ENCODE measurements at regions not wholly inside any gene's neighbourhood (a gene's known extent, or its start where the extent isn't known, plus 50 kb on each side); places are given as distances from the start of the nearest gene placed in this dataset.
A peak's percentile ranks its signal among the peaks of the same experiment; 100 is the strongest.

DNA sequence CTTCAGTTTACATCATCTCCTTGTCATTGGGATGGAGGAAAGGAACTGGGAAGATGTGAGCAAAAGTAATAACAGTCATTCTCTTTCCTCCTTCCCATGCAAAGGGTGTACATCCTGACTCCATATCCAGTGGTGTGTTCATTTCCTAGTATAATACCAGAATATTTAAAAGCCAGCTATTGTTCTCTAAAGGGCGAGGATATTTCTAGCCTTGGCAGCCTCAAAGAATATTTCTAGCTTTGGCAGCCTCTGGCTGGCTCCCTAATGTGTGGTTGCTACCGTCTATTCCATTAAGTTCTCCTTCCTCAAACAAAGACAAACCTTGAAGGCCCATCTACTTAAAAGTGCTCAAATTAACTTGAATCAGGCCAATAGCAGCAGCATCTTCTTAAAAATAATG lies 114.0 kb downstream of the FAM76B start:
- no peak for DNase-seq (ENCODE audit: low read depth, low spot score)
- in situ Hi-C loops (cut with HindIII; ENCODE audit: low sequenced_read_pairs): no loop called here
- TF ChIP-seq, protein P1, sequence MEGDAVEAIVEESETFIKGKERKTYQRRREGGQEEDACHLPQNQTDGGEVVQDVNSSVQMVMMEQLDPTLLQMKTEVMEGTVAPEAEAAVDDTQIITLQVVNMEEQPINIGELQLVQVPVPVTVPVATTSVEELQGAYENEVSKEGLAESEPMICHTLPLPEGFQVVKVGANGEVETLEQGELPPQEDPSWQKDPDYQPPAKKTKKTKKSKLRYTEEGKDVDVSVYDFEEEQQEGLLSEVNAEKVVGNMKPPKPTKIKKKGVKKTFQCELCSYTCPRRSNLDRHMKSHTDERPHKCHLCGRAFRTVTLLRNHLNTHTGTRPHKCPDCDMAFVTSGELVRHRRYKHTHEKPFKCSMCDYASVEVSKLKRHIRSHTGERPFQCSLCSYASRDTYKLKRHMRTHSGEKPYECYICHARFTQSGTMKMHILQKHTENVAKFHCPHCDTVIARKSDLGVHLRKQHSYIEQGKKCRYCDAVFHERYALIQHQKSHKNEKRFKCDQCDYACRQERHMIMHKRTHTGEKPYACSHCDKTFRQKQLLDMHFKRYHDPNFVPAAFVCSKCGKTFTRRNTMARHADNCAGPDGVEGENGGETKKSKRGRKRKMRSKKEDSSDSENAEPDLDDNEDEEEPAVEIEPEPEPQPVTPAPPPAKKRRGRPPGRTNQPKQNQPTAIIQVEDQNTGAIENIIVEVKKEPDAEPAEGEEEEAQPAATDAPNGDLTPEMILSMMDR (IDR thresholded peaks at IDR 0.05; ENCODE audit: low read depth, low read length): no peak
- no peak overlapping the region for H3K4me3 ChIP-seq (ENCODE audit: low read depth, low read length)

DNA sequence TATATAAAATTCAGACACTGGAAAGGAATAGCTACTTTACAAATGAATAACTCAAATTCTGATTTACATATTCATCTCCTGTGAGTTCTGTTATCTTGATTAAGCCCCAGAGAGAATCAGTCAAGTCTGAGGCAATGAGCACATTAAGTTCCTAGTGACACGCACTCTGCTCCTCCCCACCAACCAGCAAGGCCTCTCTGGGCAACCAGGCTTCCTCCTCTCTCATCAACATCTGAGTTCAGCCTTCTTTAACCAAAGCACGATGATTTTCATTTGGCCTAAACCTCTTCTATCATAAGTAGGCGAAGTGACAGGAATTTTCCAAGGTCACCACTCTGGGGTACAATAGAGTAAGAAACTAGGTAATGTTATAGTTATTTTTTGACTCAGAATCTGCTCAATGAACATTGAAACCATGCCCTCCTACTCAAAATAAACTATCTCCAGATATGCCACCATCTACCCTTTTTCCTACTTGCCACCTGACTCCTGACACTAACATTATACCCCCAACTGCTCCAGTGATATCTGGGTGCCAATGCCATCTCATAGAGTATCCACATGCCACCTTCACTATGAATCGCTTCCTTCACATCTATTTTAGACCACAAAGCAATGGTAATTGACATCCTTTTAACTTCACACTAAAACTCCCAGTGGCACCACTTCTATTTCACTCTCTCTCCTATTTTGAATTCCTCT lies 114.8 kb downstream of the FAM76B start:
- H3K4me3 ChIP-seq (ENCODE audit: low read depth, low read length): no peak overlapping the region
- in situ Hi-C loops (cut with HindIII; ENCODE audit: low sequenced_read_pairs): no loop called here
- TF ChIP-seq, protein P1 (IDR thresholded peaks at IDR 0.05; ENCODE audit: low read depth, low read length): no peak
- no peak for DNase-seq (ENCODE audit: low read depth, low spot score)

DNA sequence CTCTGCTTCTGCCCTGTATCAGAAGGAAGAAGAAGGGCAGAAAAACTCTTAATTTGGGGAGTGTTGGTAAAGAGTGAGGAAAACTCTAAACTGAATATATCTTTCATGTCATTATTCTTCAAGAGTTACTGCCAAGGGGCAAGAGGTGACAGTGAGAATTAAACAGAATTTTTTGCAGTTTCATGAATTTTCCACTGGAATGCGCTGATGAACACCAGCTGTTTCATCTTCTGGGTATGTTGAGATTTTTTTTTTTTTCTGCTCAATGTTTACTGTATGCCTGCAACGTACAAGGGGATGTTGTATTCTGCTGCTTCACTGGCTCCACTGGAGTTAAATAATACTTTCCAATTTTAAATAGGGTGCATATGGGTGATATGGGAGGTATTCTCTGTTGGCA lies 117.8 kb downstream of the FAM76B start:
- no peak for DNase-seq (ENCODE audit: low read depth, low spot score)
- H3K4me3 ChIP-seq (ENCODE audit: low read depth, low read length): no peak overlapping the region
- TF ChIP-seq, protein P1 (IDR thresholded peaks at IDR 0.05; ENCODE audit: low read depth, low read length): no peak
- in situ Hi-C loops (cut with HindIII; ENCODE audit: low sequenced_read_pairs): no loop called here

DNA sequence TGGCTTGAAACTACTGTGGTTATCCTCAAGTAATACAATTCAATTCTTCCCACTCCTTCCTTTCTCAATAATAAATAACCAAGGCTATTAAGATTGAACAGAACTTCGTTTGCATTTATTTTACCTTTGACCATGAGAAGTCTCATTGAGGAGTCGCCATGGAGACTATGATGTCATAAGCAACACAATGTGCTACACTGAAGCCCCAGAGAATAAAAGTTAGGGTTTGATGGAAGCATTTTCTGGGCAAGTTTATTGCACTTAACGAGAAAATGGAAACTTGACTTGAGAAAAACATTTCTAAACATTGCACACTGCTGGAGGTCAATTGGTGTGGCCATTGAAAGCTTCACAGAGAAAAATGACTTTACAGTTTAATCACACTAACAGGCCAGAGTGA lies 121.5 kb downstream of the FAM76B start:
- TF ChIP-seq, protein P1 (IDR thresholded peaks at IDR 0.05; ENCODE audit: low read depth, low read length): no peak
- no peak overlapping the region for H3K4me3 ChIP-seq (ENCODE audit: low read depth, low read length)
- in situ Hi-C loops (cut with HindIII; ENCODE audit: low sequenced_read_pairs): no loop called here
- DNase-seq (ENCODE audit: low read depth, low spot score): peak; percentile 20

DNA sequence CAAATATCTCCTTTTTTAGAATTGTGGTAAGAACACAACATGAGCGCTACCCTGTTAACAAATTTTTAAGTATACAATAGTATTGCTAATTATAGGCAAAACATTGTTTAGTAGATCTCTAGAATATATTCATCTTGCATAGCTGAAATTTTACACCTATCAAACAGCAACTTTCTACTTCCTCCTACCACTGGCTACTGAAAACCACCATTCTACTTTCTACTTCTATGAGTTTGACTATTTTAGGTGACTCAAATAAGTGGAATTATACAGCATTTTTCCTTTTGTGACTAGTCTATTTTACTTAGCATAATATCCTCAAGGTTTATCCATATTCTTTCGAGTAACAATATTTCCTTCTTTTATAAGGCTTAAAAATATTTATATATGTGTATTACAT lies 128.4 kb downstream of the FAM76B start:
- TF ChIP-seq, protein P1 (IDR thresholded peaks at IDR 0.05; ENCODE audit: low read depth, low read length): no peak
- no peak for DNase-seq (ENCODE audit: low read depth, low spot score)
- in situ Hi-C loops (cut with HindIII; ENCODE audit: low sequenced_read_pairs): no loop called here
- H3K4me3 ChIP-seq (ENCODE audit: low read depth, low read length): no peak overlapping the region

DNA sequence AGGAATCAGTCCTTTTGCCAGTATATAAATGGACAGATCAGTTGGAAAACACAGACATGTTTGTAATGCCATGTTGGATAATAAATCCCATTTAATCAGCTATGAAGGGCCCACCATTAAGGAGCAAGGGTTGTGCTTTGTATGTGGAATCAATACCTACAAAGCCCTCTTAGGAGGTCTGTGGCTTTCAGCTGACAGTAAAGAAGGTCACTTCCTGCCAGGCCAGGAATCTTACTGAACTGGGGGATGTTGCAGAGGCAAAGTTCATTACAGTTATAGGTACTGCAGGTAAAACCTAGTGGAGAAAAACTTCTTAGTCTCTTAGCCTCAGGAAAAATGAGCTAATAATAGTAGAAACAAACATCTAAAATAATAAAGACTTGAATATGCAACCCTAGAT lies 129.5 kb downstream of the FAM76B start:
- no peak overlapping the region for H3K4me3 ChIP-seq (ENCODE audit: low read depth, low read length)
- TF ChIP-seq, protein P1 (IDR thresholded peaks at IDR 0.05; ENCODE audit: low read depth, low read length): no peak
- DNase-seq (ENCODE audit: low read depth, low spot score): no peak
- in situ Hi-C loops (cut with HindIII; ENCODE audit: low sequenced_read_pairs): no loop called here
